HG03460 (cell line): ENCODE measurements at regions not wholly inside any gene's neighbourhood (a gene's known extent, or its start where the extent isn't known, plus 50 kb on each side); places are given as distances from the start of the nearest gene placed in this dataset.

Experiments
- ATAC-seq: cut with Tn5 transposase; IDR thresholded peaks from one replicate; pipeline ENCODE4 v1.9.1; 2021; ENCODE audit not compliant: unreplicated experiment

- no peak for ATAC-seq
Measured at GRCh38 chr7:46999866-47000265, 582.0 kb downstream of the TNS3 start.

GRCh38 chr7:46996972-46997371 is 584.9 kb downstream of the TNS3 start:
- ATAC-seq: no peak

- no peak for ATAC-seq
Measured at GRCh38 chr7:46993396-46993795, 588.5 kb downstream of the TNS3 start.

- no peak for ATAC-seq
Measured at GRCh38 chr7:46990761-46991160, 591.1 kb downstream of the TNS3 start.

GRCh38 chr7:46989247-46989646 is 592.7 kb downstream of the TNS3 start:
- ATAC-seq: no peak

GRCh38 chr7:46982928-46983327 is 599.0 kb downstream of the TNS3 start:
- ATAC-seq: no peak

GRCh38 chr7:46979439-46979838 is 602.5 kb downstream of the TNS3 start:
- ATAC-seq: no peak

- ATAC-seq: no peak
Measured at GRCh38 chr7:46975493-46975892, 606.4 kb downstream of the TNS3 start.

GRCh38 chr7:46972205-46972604 is 609.7 kb downstream of the TNS3 start:
- ATAC-seq: no peak

GRCh38 chr7:46970476-46970875 is 611.4 kb downstream of the TNS3 start:
- ATAC-seq: no peak

GRCh38 chr7:46970131-46970430 is 611.8 kb downstream of the TNS3 start:
- no peak for ATAC-seq

- ATAC-seq: no peak
Measured at GRCh38 chr7:46969303-46970130, 612.4 kb downstream of the TNS3 start.

GRCh38 chr7:46968003-46968402 is 613.9 kb downstream of the TNS3 start:
- ATAC-seq: no peak

GRCh38 chr7:46963719-46964118 is 618.2 kb downstream of the TNS3 start:
- ATAC-seq: no peak

- ATAC-seq: no peak
Measured at GRCh38 chr7:46960970-46961369, 620.9 kb downstream of the TNS3 start.

- no peak for ATAC-seq
Measured at GRCh38 chr7:46957195-46957594, 624.7 kb downstream of the TNS3 start.

GRCh38 chr7:46955531-46955930 is 626.4 kb downstream of the TNS3 start:
- no peak for ATAC-seq

- no peak for ATAC-seq
Measured at GRCh38 chr7:46954181-46954580, 627.7 kb downstream of the TNS3 start.

- no peak for ATAC-seq
Measured at GRCh38 chr7:46953008-46953407, 628.9 kb downstream of the TNS3 start.

GRCh38 chr7:46949270-46949931 is 632.5 kb downstream of the TNS3 start:
- no peak for ATAC-seq

- no peak for ATAC-seq
Measured at GRCh38 chr7:46948716-46949115, 633.2 kb downstream of the TNS3 start.

GRCh38 chr7:46945328-46945727 is 636.6 kb downstream of the TNS3 start:
- ATAC-seq: no peak

GRCh38 chr7:46943996-46944395 is 637.9 kb downstream of the TNS3 start:
- no peak for ATAC-seq
